Breast epithelium (tissue), 4 donors: ENCODE measurements at regions not wholly inside any gene's neighbourhood (a gene's known extent, or its start where the extent isn't known, plus 50 kb on each side); places are given as distances from the start of the nearest gene placed in this dataset.
"Not testable (repeated sequence)": the region's sequence is repeated elsewhere in the genome, so short reads cannot be mapped to it uniquely, and the experiment has no call there.

ENCODE experiments used
- DNase-seq, 2 donors: peaks; one replicate each; pipeline ENCODE4 v3.0.0-alpha.2; 2019; ENCODE audit warnings: low spot score in 2 of 2
- H3K27ac ChIP-seq, 2 donors: fragments of 200-600 bp; sonication (generic) in 1 of 2; one replicate each; pipeline ENCODE4 v1.5.1; 2016 to 2019; ENCODE audit warnings: mild to moderate bottlenecking in 1 of 2
- H3K27me3 ChIP-seq, 2 donors: fragments of 200-600 bp; sonication (generic) in 1 of 2; one replicate each; pipeline versions ENCODE4 v1.5.1 to v1.6.0; 2017 to 2019; ENCODE audit warnings: control low read depth in 1 of 2, mild to moderate bottlenecking in 1 of 2
- H3K36me3 ChIP-seq: fragments of 200-600 bp; one replicate; pipeline ENCODE4 v1.5.1; 2019
- H3K4me1 ChIP-seq, 2 donors: fragments of 200-600 bp; sonication (generic); one replicate each; pipeline ENCODE4 v1.5.1; 2016 to 2019; ENCODE audit warnings: control low read depth in 1 of 2
- H3K4me3 ChIP-seq, 3 donors: fragments of 200-600 bp; sonication (generic); 1 replicate in 2 of 3; 2 replicates in 1 of 3; pipeline ENCODE4 v1.5.1; 2016 to 2019; ENCODE audit warnings: mild to moderate bottlenecking in 3 of 3, moderate library complexity in 2 of 3
- H3K9me3 ChIP-seq, 2 donors: fragments of 200-600 bp; sonication (generic) in 1 of 2; one replicate each; pipeline ENCODE4 v1.5.1; 2016 to 2019; ENCODE audit warnings: control low read depth in 1 of 2
- POLR2A ChIP-seq: fragments of 450-650 bp; IDR thresholded peaks from one replicate; pipeline ENCODE4 v1.6.1; 2016; ENCODE audit warnings: antibody characterized with exemption, mild to moderate bottlenecking, moderate library complexity
- POLR2AphosphoS5 ChIP-seq, 3 donors: sonication (generic); formaldehyde crosslinking; IDR thresholded peaks; one replicate each; pipeline ENCODE4 v1.6.1; 2017; ENCODE audit warnings: antibody characterized with exemption in 3 of 3
- intact Hi-C: fragments of 100-400 bp; cut with DNase I; formaldehyde crosslinking; loops from one replicate; pipeline ENCODE4 v1.15.1; 2023; ENCODE audit warnings: low total_unique reads
- TF ChIP-seq, protein P1 (sequence below), 3 donors: fragments of 450-650 bp; IDR thresholded peaks; one replicate each; pipeline ENCODE4 v1.5.1; 2016 to 2017; ENCODE audit warnings: antibody characterized with exemption in 3 of 3, mild to moderate bottlenecking in 3 of 3, moderate library complexity in 3 of 3

DNA sequence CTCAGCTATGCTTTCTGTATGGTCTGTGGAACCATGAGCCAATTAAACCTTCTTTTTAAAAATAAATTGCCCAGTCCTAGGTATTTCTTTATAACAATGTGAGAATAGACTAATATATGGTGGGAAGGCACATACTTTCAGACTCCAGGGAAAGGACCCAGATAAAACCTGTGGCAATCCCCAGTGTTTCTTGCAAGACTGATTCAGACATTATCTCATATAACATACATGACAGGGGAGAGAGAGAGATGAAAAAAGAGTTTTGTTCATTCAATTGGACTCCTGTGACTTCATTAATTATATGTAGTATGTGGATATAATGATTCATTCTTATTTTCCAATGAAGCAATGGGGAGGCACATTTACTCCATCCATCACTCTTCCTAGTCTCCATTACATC is 291.4 kb upstream of the PRKX start:
- Histone ChIP-seq H3K27me3 (no peaks in the 10 kb centered on the region), H3K36me3 (no peaks in the 10 kb centered on the region), H3K27ac (no peak overlapping the region), H3K4me1 (no peaks in the 10 kb centered on the region), H3K4me3 (no peak overlapping the region), H3K9me3 (no peaks in the 10 kb centered on the region)
- TF ChIP-seq, protein P1, sequence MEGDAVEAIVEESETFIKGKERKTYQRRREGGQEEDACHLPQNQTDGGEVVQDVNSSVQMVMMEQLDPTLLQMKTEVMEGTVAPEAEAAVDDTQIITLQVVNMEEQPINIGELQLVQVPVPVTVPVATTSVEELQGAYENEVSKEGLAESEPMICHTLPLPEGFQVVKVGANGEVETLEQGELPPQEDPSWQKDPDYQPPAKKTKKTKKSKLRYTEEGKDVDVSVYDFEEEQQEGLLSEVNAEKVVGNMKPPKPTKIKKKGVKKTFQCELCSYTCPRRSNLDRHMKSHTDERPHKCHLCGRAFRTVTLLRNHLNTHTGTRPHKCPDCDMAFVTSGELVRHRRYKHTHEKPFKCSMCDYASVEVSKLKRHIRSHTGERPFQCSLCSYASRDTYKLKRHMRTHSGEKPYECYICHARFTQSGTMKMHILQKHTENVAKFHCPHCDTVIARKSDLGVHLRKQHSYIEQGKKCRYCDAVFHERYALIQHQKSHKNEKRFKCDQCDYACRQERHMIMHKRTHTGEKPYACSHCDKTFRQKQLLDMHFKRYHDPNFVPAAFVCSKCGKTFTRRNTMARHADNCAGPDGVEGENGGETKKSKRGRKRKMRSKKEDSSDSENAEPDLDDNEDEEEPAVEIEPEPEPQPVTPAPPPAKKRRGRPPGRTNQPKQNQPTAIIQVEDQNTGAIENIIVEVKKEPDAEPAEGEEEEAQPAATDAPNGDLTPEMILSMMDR (IDR thresholded peaks at IDR 0.05), result no peak
- TF ChIP-seq POLR2A, result no peak
- TF ChIP-seq POLR2AphosphoS5 (IDR thresholded peaks at IDR 0.05), result no peak
- intact Hi-C loops, result no loop called here
- DNase-seq, result no peak

DNA sequence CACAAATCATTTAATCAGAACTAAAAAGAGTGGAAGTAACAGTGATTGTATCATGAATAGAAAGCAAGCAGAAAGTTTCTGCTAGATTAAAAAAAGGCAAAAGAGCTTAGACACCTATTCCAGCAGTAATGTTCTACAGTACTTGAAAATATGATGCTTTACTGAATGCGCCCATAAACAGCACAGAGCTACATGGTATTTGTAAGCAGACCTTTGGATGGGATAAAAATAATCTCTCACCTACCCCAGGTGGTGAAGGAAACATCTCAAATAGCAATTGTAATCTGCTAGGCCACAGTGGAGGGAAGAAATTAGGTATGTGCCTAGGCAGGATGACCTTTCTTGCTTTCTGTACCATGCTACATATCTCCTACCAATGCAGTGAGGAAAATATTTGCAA is 280.9 kb upstream of the PRKX start:
- Histone ChIP-seq H3K27ac (no peak overlapping the region), H3K4me1 (no peaks in the 10 kb centered on the region), H3K4me3 (no peak overlapping the region), H3K27me3 (no peaks in the 10 kb centered on the region), H3K36me3 (no peaks in the 10 kb centered on the region), H3K9me3 (peaks cover 0 to 11% of the 10 kb centered on the region in 2 donors)
- intact Hi-C loops, result no loop called here
- TF ChIP-seq, protein P1 (IDR thresholded peaks at IDR 0.05), result no peak
- TF ChIP-seq POLR2A (no peak), POLR2AphosphoS5 (IDR thresholded peaks at IDR 0.05) (no peak)
- no peak for DNase-seq

DNA sequence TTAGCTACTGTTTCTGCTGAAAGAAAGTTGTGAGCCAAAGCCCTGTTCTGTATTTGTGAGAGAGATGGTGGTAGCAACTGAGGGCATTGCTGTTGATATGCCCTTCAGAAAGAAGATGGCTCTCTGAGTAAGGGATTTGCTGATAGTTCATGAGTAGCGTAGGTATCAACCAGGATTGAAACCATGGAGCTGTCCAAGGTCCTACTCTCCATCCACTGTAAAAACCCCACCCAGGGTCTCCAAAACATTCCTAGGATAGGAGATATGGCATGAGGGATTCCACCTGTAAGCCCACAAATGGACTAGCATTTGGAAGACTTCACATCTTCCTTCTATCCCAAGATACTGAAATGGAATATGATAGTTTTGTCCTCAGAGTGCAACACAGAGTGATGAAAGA is 277.1 kb upstream of the PRKX start:
- H3K4me3 ChIP-seq, result no peak overlapping the region
- H3K27ac ChIP-seq, result no peak overlapping the region
- DNase-seq, result no peak
- intact Hi-C loops, result no loop called here
- no peaks in the 10 kb centered on the region for H3K36me3 ChIP-seq
- H3K9me3 ChIP-seq, result peaks cover 0 to 11% of the 10 kb centered on the region in 2 donors
- TF ChIP-seq POLR2A, result no peak
- no peak for TF ChIP-seq POLR2AphosphoS5 (IDR thresholded peaks at IDR 0.05)
- TF ChIP-seq, protein P1 (IDR thresholded peaks at IDR 0.05), result no peak
- H3K27me3 ChIP-seq, result peaks cover 0 to 10% of the 10 kb centered on the region in 2 donors
- H3K4me1 ChIP-seq, result no peaks in the 10 kb centered on the region

DNA sequence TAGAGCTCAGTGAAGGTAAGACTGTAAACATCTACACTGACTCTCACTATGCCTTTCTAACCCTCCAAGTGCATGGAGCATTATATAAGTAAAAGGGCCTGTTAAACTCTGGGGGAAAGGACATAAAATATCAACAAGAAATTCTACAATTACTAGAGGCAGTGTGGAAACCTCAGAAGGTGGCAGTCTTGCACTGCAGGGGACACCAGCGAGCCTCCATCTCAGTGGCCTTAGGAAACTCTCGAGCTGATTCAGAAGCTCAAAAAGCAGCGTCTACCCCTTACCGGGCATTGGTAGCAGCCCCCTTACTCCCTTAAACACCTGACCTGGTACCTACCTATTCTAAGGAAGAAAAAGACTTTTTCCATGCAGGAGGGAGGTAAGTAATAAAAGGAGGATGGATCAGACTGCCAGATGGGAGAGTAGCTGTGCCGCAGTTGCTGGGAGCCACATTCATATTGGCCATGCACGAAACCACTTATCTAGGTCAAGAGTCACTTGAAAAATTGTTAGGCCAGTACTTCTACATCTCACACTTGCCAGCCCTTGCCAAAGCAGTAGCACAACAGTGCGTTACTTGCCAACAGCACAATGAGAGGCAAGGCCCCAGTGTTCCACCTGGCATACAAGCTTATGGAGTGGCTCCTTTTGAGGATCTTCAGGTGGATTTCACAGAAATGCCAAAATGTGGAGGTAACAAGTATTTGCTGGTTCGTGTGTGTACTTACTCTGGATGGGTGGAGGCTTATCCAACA is 258.8 kb upstream of the PRKX start:
- H3K9me3 ChIP-seq, H3K36me3 ChIP-seq, H3K27me3 ChIP-seq, intact Hi-C loops, DNase-seq, H3K27ac ChIP-seq, H3K4me1 ChIP-seq, H3K4me3 ChIP-seq: not testable (repeated sequence)

DNA sequence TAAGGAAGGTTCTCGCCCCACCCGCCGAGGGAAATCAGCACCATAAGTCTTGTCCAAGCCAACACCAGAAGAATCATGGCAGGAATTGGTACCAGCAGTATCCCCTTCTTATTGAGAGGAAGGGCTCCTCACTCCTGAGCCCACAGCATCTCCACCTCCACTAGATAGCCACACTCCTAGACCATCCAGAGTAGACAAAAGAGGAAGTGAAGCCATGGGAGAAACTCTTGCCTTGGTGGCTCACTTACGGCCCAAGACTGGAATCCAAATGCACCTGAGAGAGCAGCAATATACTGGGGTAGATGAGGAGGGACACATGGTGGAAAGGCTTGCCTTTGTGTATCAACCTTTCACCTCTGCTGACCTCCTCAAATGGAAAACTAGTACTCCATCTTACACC is 255.3 kb upstream of the PRKX start:
- Histone ChIP-seq H3K9me3 (peaks cover 0 to 5% of the 10 kb centered on the region in 2 donors), H3K4me3 (no peak overlapping the region), H3K27ac (no peak overlapping the region), H3K36me3 (no peaks in the 10 kb centered on the region), H3K4me1 (no peaks in the 10 kb centered on the region), H3K27me3 (peaks cover 0 to 8% of the 10 kb centered on the region in 2 donors)
- no peak for DNase-seq
- TF ChIP-seq POLR2A (no peak), POLR2AphosphoS5 (IDR thresholded peaks at IDR 0.05) (no peak)
- TF ChIP-seq, protein P1 (IDR thresholded peaks at IDR 0.05), result no peak
- intact Hi-C loops, result no loop called here
